Neuronal stem cell (in vitro differentiated cells): ENCODE measurements at regions not wholly inside any gene's neighbourhood (a gene's known extent, or its start where the extent isn't known, plus 50 kb on each side); places are given as distances from the start of the nearest gene placed in this dataset.
"Not testable (repeated sequence)": the region's sequence is repeated elsewhere in the genome, so short reads cannot be mapped to it uniquely, and the experiment has no call there.

Experiments
- DNase-seq: peaks from one replicate; pipeline ENCODE4 v3.0.0-alpha.2; 2013; ENCODE audit warnings: low spot score
- H2AFZ ChIP-seq: one replicate; pipeline ENCODE4 v1.6.1; 2013; ENCODE audit warnings: mild to moderate bottlenecking, low read length, inconsistent platforms
- H2AK5ac ChIP-seq: 2 replicates; pipeline ENCODE4 v1.6.1; 2013; ENCODE audit warnings: low read depth, mild to moderate bottlenecking, inconsistent platforms, low read length, moderate library complexity, mixed read lengths
- H2BK120ac ChIP-seq: 2 replicates; pipeline ENCODE4 v1.6.1; 2013; ENCODE audit warnings: low read depth, mild to moderate bottlenecking, inconsistent platforms, low read length, moderate library complexity, mixed read lengths
- H2BK12ac ChIP-seq: one replicate; pipeline ENCODE4 v1.6.1; 2013; ENCODE audit warnings: low read length, inconsistent platforms
- H2BK15ac ChIP-seq: 2 replicates; pipeline ENCODE4 v1.6.1; 2013; ENCODE audit warnings: mild to moderate bottlenecking, low read length, inconsistent platforms, mixed read lengths
- H2BK5ac ChIP-seq: one replicate; pipeline ENCODE4 v1.6.1; 2013; ENCODE audit warnings: inconsistent platforms, mild to moderate bottlenecking, low read length, moderate library complexity
- H3K14ac ChIP-seq: one replicate; pipeline ENCODE4 v1.6.1; 2013; ENCODE audit warnings: low read length, inconsistent platforms
- H3K18ac ChIP-seq: 2 replicates; pipeline ENCODE4 v1.6.1; 2013; ENCODE audit warnings: low read length, inconsistent platforms
- H3K23ac ChIP-seq: 2 replicates; pipeline ENCODE4 v1.6.1; 2013; ENCODE audit warnings: low read depth, mild to moderate bottlenecking, mixed read lengths, low read length, inconsistent platforms; ENCODE audit not compliant: poor library complexity
- H3K27ac ChIP-seq: replicated peaks from 3 replicates; pipeline ENCODE4 v1.5.1; 2013; ENCODE audit warnings: low read length, inconsistent platforms
- H3K27me3 ChIP-seq, 3 experiments: 2 replicates each; pipeline ENCODE4 v1.6.1; 2013; ENCODE audit warnings: low read length in 3 of 3, mild to moderate bottlenecking in 2 of 3, inconsistent platforms in 1 of 3, low read depth in 1 of 3, mixed read lengths in 1 of 3, moderate library complexity in 1 of 3; ENCODE audit not compliant: control insufficient read depth in 3 of 3, insufficient read depth in 3 of 3
- H3K36me3 ChIP-seq, 2 donors: replicated peaks in 1 of 2; 2 replicates each; pipeline ENCODE4 v1.6.1; 2013; ENCODE audit warnings: low read length in 2 of 2; ENCODE audit not compliant: control insufficient read depth in 2 of 2, insufficient read depth in 2 of 2
- H3K4ac ChIP-seq: 2 replicates; pipeline ENCODE4 v1.6.1; 2013; ENCODE audit warnings: inconsistent platforms, mild to moderate bottlenecking, low read length, moderate library complexity
- H3K4me1 ChIP-seq, 2 donors: 1 replicate in 1 of 2; 2 replicates in 1 of 2; pipeline ENCODE4 v1.6.1; 2013; ENCODE audit warnings: low read length in 2 of 2, low read depth in 1 of 2; ENCODE audit not compliant: control insufficient read depth in 2 of 2, insufficient read depth in 1 of 2
- H3K4me2 ChIP-seq: one replicate; pipeline ENCODE4 v1.6.1; 2013; ENCODE audit warnings: mild to moderate bottlenecking, low read length, inconsistent platforms; ENCODE audit not compliant: insufficient read depth, poor library complexity, severe bottlenecking
- H3K4me3 ChIP-seq, 2 donors: 2 replicates each; pipeline ENCODE4 v1.5.1; 2013; ENCODE audit warnings: low read length in 2 of 2, mild to moderate bottlenecking in 2 of 2, inconsistent platforms in 1 of 2, moderate library complexity in 1 of 2
- H3K79me1 ChIP-seq: one replicate; pipeline ENCODE4 v1.6.1; 2013; ENCODE audit warnings: low read depth, mild to moderate bottlenecking, inconsistent platforms, low read length, moderate library complexity
- H3K9ac ChIP-seq: one replicate; pipeline ENCODE4 v1.6.1; 2013; ENCODE audit warnings: mild to moderate bottlenecking, low read depth, low read length, inconsistent platforms; ENCODE audit not compliant: poor library complexity
- H3K9me3 ChIP-seq, 2 donors: replicated peaks in 1 of 2; 2 replicates each; pipeline versions ENCODE3 to v1.6.1; 2013; ENCODE audit warnings: low read length in 2 of 2, mild to moderate bottlenecking in 2 of 2, inconsistent platforms in 1 of 2, low read depth in 1 of 2, mixed read lengths in 1 of 2, moderate library complexity in 1 of 2; ENCODE audit not compliant: control insufficient read depth in 2 of 2, insufficient read depth in 1 of 2
- H4K8ac ChIP-seq: one replicate; pipeline ENCODE4 v1.6.1; 2013; ENCODE audit warnings: low read depth, mild to moderate bottlenecking, inconsistent platforms, low read length, moderate library complexity
- H4K91ac ChIP-seq: one replicate; pipeline ENCODE4 v1.6.1; 2013; ENCODE audit warnings: low read length, low read depth, mild to moderate bottlenecking, inconsistent platforms; ENCODE audit not compliant: poor library complexity
- WGBS, 2 donors: extraction: QIAGEN DNeasy Blood & Tissue Kit; methylation state at CpG; one replicate each; pipeline ENCODE4 v1.1.7; 2013; ENCODE audit warnings: missing lambda C conversion rate in 2 of 2, mixed read lengths in 1 of 2; ENCODE audit not compliant: insufficient read length in 2 of 2, insufficient replicate concordance in 1 of 2; ENCODE audit errors: extremely low coverage in 2 of 2; 5-methylcytosine and 5-hydroxymethylcytosine counted together

DNA sequence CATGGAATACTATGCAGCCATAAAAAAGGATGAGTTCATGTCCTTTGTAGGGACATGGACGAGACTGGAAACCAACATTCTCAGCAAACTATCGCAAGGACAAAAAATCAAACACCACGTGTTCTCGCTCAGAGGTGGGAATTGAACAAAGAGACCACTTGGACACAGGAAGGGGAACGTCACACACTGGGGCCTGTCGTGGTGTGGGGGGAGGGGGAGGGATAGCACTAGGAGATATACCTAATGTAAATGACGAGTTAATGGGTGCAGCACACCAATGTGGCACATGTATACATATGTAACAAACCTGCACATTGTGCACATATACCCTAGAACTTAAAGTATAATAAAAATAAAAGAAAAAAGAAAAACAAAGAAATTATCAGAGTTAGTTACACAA, 478.4 kb downstream of the GOLGA6L6 start:
- H3K14ac ChIP-seq, H2BK12ac ChIP-seq, H3K79me1 ChIP-seq, H3K36me3 ChIP-seq, H2BK15ac ChIP-seq, H3K4me1 ChIP-seq, H3K27me3 ChIP-seq, H2BK120ac ChIP-seq, H2BK5ac ChIP-seq, H3K4me3 ChIP-seq, H3K4ac ChIP-seq, H3K27ac ChIP-seq, DNase-seq, H2AK5ac ChIP-seq, H2AFZ ChIP-seq, H4K91ac ChIP-seq, H4K8ac ChIP-seq, H3K9ac ChIP-seq, H3K4me2 ChIP-seq, H3K18ac ChIP-seq, H3K23ac ChIP-seq, H3K9me3 ChIP-seq: not testable (repeated sequence)
- no CpG with 5 or more reads among the region's 7 CpGs for WGBS, 2 donors

DNA sequence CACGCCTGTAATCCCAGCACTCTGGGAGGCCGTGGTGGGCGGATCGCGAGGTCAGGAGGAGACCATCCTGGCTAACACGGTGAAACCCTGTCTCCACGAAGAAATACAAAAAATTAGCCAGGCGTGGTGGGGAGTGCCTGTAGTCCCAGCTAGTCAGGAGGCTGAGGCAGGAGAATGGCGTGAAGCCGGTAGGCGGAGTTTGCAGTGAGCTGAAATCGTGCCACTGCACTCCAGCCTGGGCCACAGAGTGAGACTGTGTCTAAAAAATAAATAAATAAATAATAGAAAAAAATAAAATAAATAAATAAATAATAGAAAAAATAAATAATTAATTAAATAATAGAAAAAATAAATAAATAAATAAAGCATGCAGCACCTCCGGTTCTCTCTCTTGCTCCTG, 480.8 kb downstream of the GOLGA6L6 start:
- H2AK5ac ChIP-seq, DNase-seq, H3K4me1 ChIP-seq: not testable (repeated sequence)

DNA sequence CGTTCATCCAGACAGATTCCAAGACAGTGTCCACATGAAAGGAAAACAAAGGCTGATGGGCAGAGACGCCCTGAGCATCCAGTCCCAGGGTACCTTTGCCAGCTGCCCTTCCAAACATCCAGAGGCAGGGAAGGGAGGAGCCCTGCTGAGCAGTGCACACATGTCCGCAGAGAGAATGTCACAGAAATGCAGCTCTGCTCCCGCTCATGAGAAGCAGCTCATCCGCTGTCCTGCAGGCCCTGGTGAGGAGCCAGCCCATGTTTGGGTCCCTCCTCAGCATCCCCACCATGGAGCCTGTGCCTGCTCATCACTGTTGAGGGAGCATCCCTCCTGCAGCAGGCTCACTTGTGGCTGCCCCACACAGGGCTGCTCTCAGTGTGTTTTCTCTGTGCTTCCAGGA, 484.7 kb downstream of the GOLGA6L6 start:
- H3K18ac ChIP-seq, H4K91ac ChIP-seq, H3K36me3 ChIP-seq, H3K27me3 ChIP-seq, H2BK120ac ChIP-seq, H3K4me2 ChIP-seq, H3K4ac ChIP-seq, H2BK12ac ChIP-seq, H3K27ac ChIP-seq, H2BK15ac ChIP-seq, H2AFZ ChIP-seq, H3K4me1 ChIP-seq, H2BK5ac ChIP-seq, H3K23ac ChIP-seq, H3K79me1 ChIP-seq, H4K8ac ChIP-seq, DNase-seq, H3K9ac ChIP-seq, H3K9me3 ChIP-seq, H2AK5ac ChIP-seq, H3K4me3 ChIP-seq, H3K14ac ChIP-seq: not testable (repeated sequence)
- no CpG with 5 or more reads among the region's 5 CpGs for WGBS, 2 donors

More for the DNA sequence above, 480.8 kb downstream of the GOLGA6L6 start:
- not testable (repeated sequence) for H3K4ac ChIP-seq, H2BK15ac ChIP-seq, H3K79me1 ChIP-seq, H2BK12ac ChIP-seq, H3K9me3 ChIP-seq, H3K4me3 ChIP-seq, H3K23ac ChIP-seq, H3K27ac ChIP-seq, H3K4me2 ChIP-seq, H3K14ac ChIP-seq, H3K27me3 ChIP-seq, H2BK120ac ChIP-seq, H4K91ac ChIP-seq, H3K9ac ChIP-seq, H3K36me3 ChIP-seq, H4K8ac ChIP-seq, H2AFZ ChIP-seq, H2BK5ac ChIP-seq, H3K18ac ChIP-seq
- no CpG with 5 or more reads among the region's 13 CpGs for WGBS, 2 donors

DNA sequence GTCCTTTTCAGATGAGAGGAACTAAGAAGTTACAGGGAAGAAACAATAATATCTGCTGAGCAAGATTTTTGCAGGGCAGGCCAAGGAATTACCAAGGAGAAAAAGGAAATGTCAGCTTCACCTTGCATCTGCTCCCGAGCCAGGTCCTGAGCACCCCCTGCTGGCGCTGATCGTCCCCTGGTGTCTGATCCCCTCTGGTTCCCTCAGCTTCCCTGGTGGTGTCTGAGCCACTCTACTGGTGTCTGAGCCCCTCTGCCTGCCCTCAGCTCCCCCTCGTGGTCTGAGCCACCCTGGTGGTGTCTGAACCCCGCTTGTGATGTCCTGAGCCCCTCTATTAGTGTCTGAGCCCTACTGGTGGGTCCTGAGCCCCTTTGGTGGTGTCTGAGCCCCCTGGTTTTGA, 485.7 kb downstream of the GOLGA6L6 start:
- not testable (repeated sequence) for H2BK120ac ChIP-seq, H2AFZ ChIP-seq, H2BK12ac ChIP-seq, H3K4me1 ChIP-seq, H2BK15ac ChIP-seq, H3K4me2 ChIP-seq, DNase-seq, H3K18ac ChIP-seq, H3K14ac ChIP-seq, H3K9ac ChIP-seq, H3K4me3 ChIP-seq, H3K36me3 ChIP-seq, H3K79me1 ChIP-seq, H3K27me3 ChIP-seq, H3K4ac ChIP-seq, H3K27ac ChIP-seq, H4K8ac ChIP-seq, H2BK5ac ChIP-seq, H3K23ac ChIP-seq, H3K9me3 ChIP-seq, H2AK5ac ChIP-seq, H4K91ac ChIP-seq
- WGBS, 2 donors, result no CpG with 5 or more reads among the region's 5 CpGs
